ENCODE measurements at regions not wholly inside any gene's neighbourhood (a gene's known extent, or its start where the extent isn't known, plus 50 kb on each side); places are given as distances from the start of the nearest gene placed in this dataset.

DNA sequence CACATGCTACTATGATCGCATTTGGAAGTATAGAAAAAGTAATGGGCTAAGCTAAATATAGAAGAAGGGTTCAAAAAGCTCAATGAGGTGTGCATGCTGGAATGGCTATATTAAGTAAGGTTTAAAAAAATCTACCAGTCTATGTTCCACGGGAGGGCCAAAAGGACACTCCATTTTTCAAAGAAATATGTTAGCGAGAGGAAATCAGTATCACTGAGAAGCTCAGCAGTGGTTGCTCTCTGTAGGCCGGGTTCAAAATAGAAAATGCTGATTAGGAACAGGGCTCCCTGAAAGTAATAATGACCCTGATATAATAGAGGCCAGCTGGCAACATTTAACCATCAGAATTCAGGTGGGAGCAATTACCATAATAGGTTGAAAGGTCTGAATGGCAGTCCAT, 224.5 kb upstream of the SEMA3E start:
- TF ChIP-seq CREB1 (IDR thresholded peaks at IDR 0.05) (no peak), CREB1 (CRISPR knock-in tag; IDR thresholded peaks at IDR 0.05) (no peak), TBP (CRISPR knock-in tag; IDR thresholded peaks at IDR 0.05) (no peak), ZNF777 (CRISPR knock-in tag; IDR thresholded peaks at IDR 0.05) (no peak), KDM1A (CRISPR knock-in tag; IDR thresholded peaks at IDR 0.05) (no peak), FOXC1 (CRISPR knock-in tag; IDR thresholded peaks at IDR 0.05; ENCODE audit: borderline replicate concordance) (no peak), CTCF (CRISPR knock-in tag; IDR thresholded peaks at IDR 0.05) (no peak), ZNF883 (CRISPR knock-in tag; IDR thresholded peaks at IDR 0.05; ENCODE audit: not compliant biosample characterization) (no peak), TAF15 (IDR thresholded peaks at IDR 0.05; ENCODE audit: low read depth, low read length, poor library complexity, severe bottlenecking) (no peak), REST (IDR thresholded peaks at IDR 0.05; ENCODE audit: borderline replicate concordance in 1 of 2, low read depth in 1 of 2, low read length in 2 of 2) (no peak), NR2F1 (CRISPR knock-in tag; IDR thresholded peaks at IDR 0.05) (no peak), MZF1 (CRISPR knock-in tag; IDR thresholded peaks at IDR 0.05; ENCODE audit: borderline replicate concordance) (no peak), FOXJ3 (CRISPR knock-in tag; IDR thresholded peaks at IDR 0.05; ENCODE audit: borderline replicate concordance) (no peak)

Data from HepG2 (cell line).